Urinary bladder (tissue), 3 donors: ENCODE measurements at regions not wholly inside any gene's neighbourhood (a gene's known extent, or its start where the extent isn't known, plus 50 kb on each side); places are given as distances from the start of the nearest gene placed in this dataset.
"Not testable (repeated sequence)": the region's sequence is repeated elsewhere in the genome, so short reads cannot be mapped to it uniquely, and the experiment has no call there.

ENCODE experiments used
- DNase-seq: peaks from one replicate; pipeline ENCODE4 v3.0.0-alpha.2; 2015; ENCODE audit errors: extremely low spot score
- H3K27ac ChIP-seq: one replicate; pipeline ENCODE4 v1.5.1; 2013; ENCODE audit warnings: low read depth, mild to moderate bottlenecking, moderate library complexity
- H3K36me3 ChIP-seq: one replicate; pipeline ENCODE4 v1.6.1; 2013; ENCODE audit warnings: mild to moderate bottlenecking, moderate library complexity; ENCODE audit not compliant: insufficient read depth
- H3K4me1 ChIP-seq: one replicate; pipeline ENCODE4 v1.6.1; 2013; ENCODE audit warnings: mild to moderate bottlenecking, moderate library complexity; ENCODE audit not compliant: insufficient read depth
- H3K4me3 ChIP-seq: one replicate; pipeline ENCODE4 v1.5.1; 2013; ENCODE audit warnings: low read depth, low read length
- WGBS: extraction: QIAGEN DNeasy Blood & Tissue Kit; methylation state at CpG from one replicate; pipeline ENCODE4 v1.1.7; 2013; 5-methylcytosine and 5-hydroxymethylcytosine counted together
- donor health status: healthy with polysubstance abuse.
- donor health status: healthy.

- no peak for DNase-seq
- WGBS, result 23% methylated on average over 10 of the region's 10 CpGs
- Histone ChIP-seq H3K36me3 (no peaks in the 10 kb centered on the region), H3K4me1 (no peaks in the 10 kb centered on the region), H3K4me3 (no peak overlapping the region), H3K27ac (no peak overlapping the region)
Observed at GRCh38 chr20:56736285-56736857, 107.3 kb downstream of the TFAP2C start.

GRCh38 chr20:56744325-56744821 is 115.3 kb downstream of the TFAP2C start:
- H3K36me3 ChIP-seq, H3K4me1 ChIP-seq, DNase-seq, H3K27ac ChIP-seq, H3K4me3 ChIP-seq: not testable (repeated sequence)
- WGBS, result 90% methylated on average over 4 of the region's 4 CpGs

- H3K36me3 ChIP-seq, result no peaks in the 10 kb centered on the region
- no peaks in the 10 kb centered on the region for H3K4me1 ChIP-seq
- no peak overlapping the region for H3K27ac ChIP-seq
- no peak for DNase-seq
- 53% methylated on average over 8 of the region's 8 CpGs for WGBS
- no peak overlapping the region for H3K4me3 ChIP-seq
Observed at GRCh38 chr20:56748476-56749377, 119.6 kb downstream of the TFAP2C start.

- WGBS, result 31% methylated on average over 17 of the region's 17 CpGs
- DNase-seq, result no peak
- no peak overlapping the region for H3K27ac ChIP-seq
- no peaks in the 10 kb centered on the region for H3K4me1 ChIP-seq
- H3K4me3 ChIP-seq, result no peak overlapping the region
- no peaks in the 10 kb centered on the region for H3K36me3 ChIP-seq
Observed at GRCh38 chr20:56750430-56750829, 121.3 kb downstream of the TFAP2C start.

- H3K4me3 ChIP-seq, result no peak overlapping the region
- no peaks in the 10 kb centered on the region for H3K36me3 ChIP-seq
- H3K27ac ChIP-seq, result no peak overlapping the region
- H3K4me1 ChIP-seq, result no peaks in the 10 kb centered on the region
- no peak for DNase-seq
- WGBS, result 48% methylated on average over 8 of the region's 8 CpGs
Observed at GRCh38 chr20:56752274-56752673, 123.2 kb downstream of the TFAP2C start.

GRCh38 chr20:56755201-56755600 is 126.1 kb downstream of the TFAP2C start:
- WGBS, result 64% methylated on average over 3 of the region's 3 CpGs
- no peak overlapping the region for H3K4me3 ChIP-seq
- DNase-seq, result no peak
- no peak overlapping the region for H3K27ac ChIP-seq
- no peaks in the 10 kb centered on the region for H3K36me3 ChIP-seq
- H3K4me1 ChIP-seq, result no peaks in the 10 kb centered on the region

GRCh38 chr20:56756658-56757057 is 127.6 kb downstream of the TFAP2C start:
- WGBS, result 94% methylated on average over 5 of the region's 5 CpGs
- H3K4me3 ChIP-seq, H3K36me3 ChIP-seq, H3K27ac ChIP-seq, H3K4me1 ChIP-seq, DNase-seq: not testable (repeated sequence)

- no peak for DNase-seq
- no peak overlapping the region for H3K27ac ChIP-seq
- 70% methylated on average over 3 of the region's 3 CpGs for WGBS
Observed at GRCh38 chr20:56758706-56759105, 129.6 kb downstream of the TFAP2C start.

GRCh38 chr20:56759741-56760278 is 130.7 kb downstream of the TFAP2C start:
- Histone ChIP-seq H3K4me1 (no peaks in the 10 kb centered on the region), H3K4me3 (no peak overlapping the region), H3K27ac (no peak overlapping the region), H3K36me3 (no peaks in the 10 kb centered on the region)
- 84% methylated on average over 8 of the region's 8 CpGs for WGBS
- DNase-seq, result no peak

More at GRCh38 chr20:56758706-56759105, 129.6 kb downstream of the TFAP2C start:
- H3K4me1 ChIP-seq, result no peaks in the 10 kb centered on the region
- H3K36me3 ChIP-seq, result no peaks in the 10 kb centered on the region
- H3K4me3 ChIP-seq, result no peak overlapping the region

GRCh38 chr20:56760610-56761009 is 131.5 kb downstream of the TFAP2C start:
- WGBS, result 69% methylated on average over 6 of the region's 6 CpGs
- no peak overlapping the region for H3K4me3 ChIP-seq
- no peak overlapping the region for H3K27ac ChIP-seq
- no peak for DNase-seq
- no peaks in the 10 kb centered on the region for H3K36me3 ChIP-seq
- no peaks in the 10 kb centered on the region for H3K4me1 ChIP-seq

- DNase-seq, result no peak
- no peaks in the 10 kb centered on the region for H3K4me1 ChIP-seq
- no peaks in the 10 kb centered on the region for H3K36me3 ChIP-seq
- no peak overlapping the region for H3K27ac ChIP-seq
- WGBS, result 95% methylated on average over 2 of the region's 2 CpGs
- no peak overlapping the region for H3K4me3 ChIP-seq
Observed at GRCh38 chr20:56761393-56761792, 132.3 kb downstream of the TFAP2C start.

- H3K36me3 ChIP-seq, result no peaks in the 10 kb centered on the region
- H3K27ac ChIP-seq, result no peak overlapping the region
- no peak overlapping the region for H3K4me3 ChIP-seq
- no peak for DNase-seq
- H3K4me1 ChIP-seq, result no peaks in the 10 kb centered on the region
- WGBS, result 85% methylated on average over 4 of the region's 4 CpGs
Observed at GRCh38 chr20:56762401-56762800, 133.3 kb downstream of the TFAP2C start.

GRCh38 chr20:56762829-56763228 is 133.7 kb downstream of the TFAP2C start:
- no peak for DNase-seq
- Histone ChIP-seq H3K36me3 (no peaks in the 10 kb centered on the region), H3K27ac (no peak overlapping the region), H3K4me3 (no peak overlapping the region), H3K4me1 (no peaks in the 10 kb centered on the region)
- 82% methylated on average over 8 of the region's 8 CpGs for WGBS

- Histone ChIP-seq H3K36me3 (no peaks in the 10 kb centered on the region), H3K4me1 (no peaks in the 10 kb centered on the region), H3K4me3 (no peak overlapping the region), H3K27ac (no peak overlapping the region)
- DNase-seq, result no peak
- WGBS, result 88% methylated on average over 15 of the region's 15 CpGs
Observed at GRCh38 chr20:56764671-56765070, 135.6 kb downstream of the TFAP2C start.
